ENCODE measurements at regions not wholly inside any gene's neighbourhood (a gene's known extent, or its start where the extent isn't known, plus 50 kb on each side); places are given as distances from the start of the nearest gene placed in this dataset.

GRCh38 chr10:78566284-78567111 lies 502.3 kb upstream of the ZMIZ1 start:
- TF ChIP-seq YY1 (IDR thresholded peaks at IDR 0.05; ENCODE audit: insufficient read depth, insufficient read length): no peak
- TF ChIP-seq ZNF274 (IDR thresholded peaks at IDR 0.05; ENCODE audit: low read depth, low read length): no peak
